ENCODE measurements at regions not wholly inside any gene's neighbourhood (a gene's known extent, or its start where the extent isn't known, plus 50 kb on each side); places are given as distances from the start of the nearest gene placed in this dataset.

- no peak for DNase-seq
Observed at GRCh38 chr12:13745111-13745860, 236.1 kb downstream of the GRIN2B start.

GRCh38 chr12:13744561-13744960, 236.8 kb downstream of the GRIN2B start:
- DNase-seq: no peak

- DNase-seq: no peak
Observed at GRCh38 chr12:13740149-13740545, 241.3 kb downstream of the GRIN2B start.

GRCh38 chr12:13735734-13736133, 245.7 kb downstream of the GRIN2B start:
- no peak for DNase-seq

- no peak for DNase-seq
Observed at GRCh38 chr12:13734584-13735152, 246.7 kb downstream of the GRIN2B start.

GRCh38 chr12:13727707-13728195, 253.7 kb downstream of the GRIN2B start:
- DNase-seq: no peak

GRCh38 chr12:13725049-13725448, 256.4 kb downstream of the GRIN2B start:
- DNase-seq: no peak

- no peak for DNase-seq
Observed at GRCh38 chr12:13724136-13724535, 257.3 kb downstream of the GRIN2B start.

- no peak for DNase-seq
Observed at GRCh38 chr12:13719986-13720385, 261.4 kb downstream of the GRIN2B start.

GRCh38 chr12:13718271-13718670, 263.1 kb downstream of the GRIN2B start:
- no peak for DNase-seq

GRCh38 chr12:13716119-13716518, 265.3 kb downstream of the GRIN2B start:
- no peak for DNase-seq

- DNase-seq: no peak
Observed at GRCh38 chr12:13713556-13714410, 267.6 kb downstream of the GRIN2B start.

GRCh38 chr12:13707829-13708228, 273.6 kb downstream of the GRIN2B start:
- no peak for DNase-seq

- no peak for DNase-seq
Observed at GRCh38 chr12:13702381-13702780, 279.0 kb downstream of the GRIN2B start.

- DNase-seq: no peak
Observed at GRCh38 chr12:13701502-13701901, 279.9 kb downstream of the GRIN2B start.

- DNase-seq: no peak
Observed at GRCh38 chr12:13697973-13698372, 283.4 kb downstream of the GRIN2B start.

- DNase-seq: no peak
Observed at GRCh38 chr12:13695781-13696180, 285.6 kb downstream of the GRIN2B start.

- no peak for DNase-seq
Observed at GRCh38 chr12:13692332-13692731, 289.1 kb downstream of the GRIN2B start.

- no peak for DNase-seq
Observed at GRCh38 chr12:13691598-13691997, 289.8 kb downstream of the GRIN2B start.

- DNase-seq: no peak
Observed at GRCh38 chr12:13687633-13688032, 293.8 kb downstream of the GRIN2B start.

GRCh38 chr12:13686260-13686659, 295.1 kb downstream of the GRIN2B start:
- no peak for DNase-seq

- no peak for DNase-seq
Observed at GRCh38 chr12:13680916-13681315, 300.5 kb downstream of the GRIN2B start.

GRCh38 chr12:13676880-13677279, 304.5 kb downstream of the GRIN2B start:
- DNase-seq: no peak

All from central memory CD4-positive, alpha-beta T cell (primary cell).